PC-3 (cell line): ENCODE measurements at regions not wholly inside any gene's neighbourhood (a gene's known extent, or its start where the extent isn't known, plus 50 kb on each side); places are given as distances from the start of the nearest gene placed in this dataset.

Source experiments
- EZH2phosphoT487 ChIP-seq: fragments of 300-600 bp; sonication (generic); IDR thresholded peaks from 2 replicates; pipeline ENCODE4 v1.6.1; 2018; ENCODE audit warnings: mild to moderate bottlenecking, antibody characterized with exemption, low read length, borderline replicate concordance
- TF ChIP-seq, protein P1 (sequence below): fragments of 300-600 bp; sonication (generic); conservative IDR thresholded peaks from 2 replicates; pipeline ENCODE4 v1.5.1; 2017; ENCODE audit warnings: antibody characterized with exemption, low read depth, mild to moderate bottlenecking, low read length

DNA sequence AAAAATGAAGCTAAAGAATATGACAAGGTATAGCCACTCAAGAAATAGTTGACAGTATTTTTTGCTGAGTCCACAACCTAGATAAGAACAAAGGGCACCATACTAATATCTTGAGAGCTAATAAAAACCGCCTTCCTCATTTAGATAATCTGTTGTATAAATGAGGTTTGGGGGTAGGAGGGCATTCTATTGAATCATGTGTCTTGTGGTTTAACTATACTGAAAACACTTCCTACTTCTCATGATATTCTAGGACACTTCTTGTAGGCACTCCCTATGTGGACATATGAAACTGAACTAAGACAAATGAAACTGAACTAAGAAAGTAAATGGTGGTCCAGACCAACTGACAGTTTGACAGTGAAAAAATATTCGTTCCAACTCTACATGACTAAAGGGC is 1268.5 kb upstream of the C9orf72 start:
- TF ChIP-seq, protein P1, sequence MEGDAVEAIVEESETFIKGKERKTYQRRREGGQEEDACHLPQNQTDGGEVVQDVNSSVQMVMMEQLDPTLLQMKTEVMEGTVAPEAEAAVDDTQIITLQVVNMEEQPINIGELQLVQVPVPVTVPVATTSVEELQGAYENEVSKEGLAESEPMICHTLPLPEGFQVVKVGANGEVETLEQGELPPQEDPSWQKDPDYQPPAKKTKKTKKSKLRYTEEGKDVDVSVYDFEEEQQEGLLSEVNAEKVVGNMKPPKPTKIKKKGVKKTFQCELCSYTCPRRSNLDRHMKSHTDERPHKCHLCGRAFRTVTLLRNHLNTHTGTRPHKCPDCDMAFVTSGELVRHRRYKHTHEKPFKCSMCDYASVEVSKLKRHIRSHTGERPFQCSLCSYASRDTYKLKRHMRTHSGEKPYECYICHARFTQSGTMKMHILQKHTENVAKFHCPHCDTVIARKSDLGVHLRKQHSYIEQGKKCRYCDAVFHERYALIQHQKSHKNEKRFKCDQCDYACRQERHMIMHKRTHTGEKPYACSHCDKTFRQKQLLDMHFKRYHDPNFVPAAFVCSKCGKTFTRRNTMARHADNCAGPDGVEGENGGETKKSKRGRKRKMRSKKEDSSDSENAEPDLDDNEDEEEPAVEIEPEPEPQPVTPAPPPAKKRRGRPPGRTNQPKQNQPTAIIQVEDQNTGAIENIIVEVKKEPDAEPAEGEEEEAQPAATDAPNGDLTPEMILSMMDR, result no peak
- no peak for TF ChIP-seq EZH2phosphoT487
